D721Med (cell line): ENCODE measurements at regions not wholly inside any gene's neighbourhood (a gene's known extent, or its start where the extent isn't known, plus 50 kb on each side); places are given as distances from the start of the nearest gene placed in this dataset.

Experiments used
- DNase-seq: peaks from one replicate; pipeline ENCODE4 v3.0.0; 2011; ENCODE audit warnings: low spot score; ENCODE audit not compliant: insufficient read length
- FAIRE-seq: peaks from 2 replicates; lab custom pipeline; 2011; peaks lifted over from hg19 to GRCh38; lab: Jason Lieb, UNC
- TF ChIP-seq, protein P1 (sequence below): IDR thresholded peaks from 2 replicates; pipeline ENCODE4 v1.5.1; 2012; ENCODE audit warnings: mild to moderate bottlenecking, control low read depth; ENCODE audit not compliant: insufficient read depth; ENCODE audit errors: missing control alignments

DNA sequence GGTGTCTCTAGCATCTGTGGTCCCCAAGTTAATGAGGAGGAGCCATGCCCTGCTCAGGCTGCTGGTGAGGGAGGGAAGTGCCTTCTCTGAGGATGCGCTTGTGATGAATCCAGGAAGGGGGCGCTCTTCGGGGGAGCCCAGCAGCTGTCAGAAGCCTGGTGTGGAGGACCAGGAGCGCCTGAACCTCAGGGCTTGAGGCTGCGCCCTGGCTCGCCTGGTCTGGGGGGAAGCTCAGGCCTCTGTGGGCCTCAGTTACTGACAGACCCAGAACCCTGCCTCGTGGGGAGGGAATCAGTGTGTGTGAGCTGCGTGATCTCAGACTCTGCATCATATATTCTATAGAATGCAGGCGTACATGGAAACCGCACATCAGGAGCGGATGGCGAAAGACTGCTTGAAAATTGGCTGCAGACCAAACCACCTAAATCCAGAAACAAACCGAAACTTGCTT is 126.1 kb downstream of the SEC14L1 start:
- FAIRE-seq, result no peak
- no peak for DNase-seq
- TF ChIP-seq, protein P1, sequence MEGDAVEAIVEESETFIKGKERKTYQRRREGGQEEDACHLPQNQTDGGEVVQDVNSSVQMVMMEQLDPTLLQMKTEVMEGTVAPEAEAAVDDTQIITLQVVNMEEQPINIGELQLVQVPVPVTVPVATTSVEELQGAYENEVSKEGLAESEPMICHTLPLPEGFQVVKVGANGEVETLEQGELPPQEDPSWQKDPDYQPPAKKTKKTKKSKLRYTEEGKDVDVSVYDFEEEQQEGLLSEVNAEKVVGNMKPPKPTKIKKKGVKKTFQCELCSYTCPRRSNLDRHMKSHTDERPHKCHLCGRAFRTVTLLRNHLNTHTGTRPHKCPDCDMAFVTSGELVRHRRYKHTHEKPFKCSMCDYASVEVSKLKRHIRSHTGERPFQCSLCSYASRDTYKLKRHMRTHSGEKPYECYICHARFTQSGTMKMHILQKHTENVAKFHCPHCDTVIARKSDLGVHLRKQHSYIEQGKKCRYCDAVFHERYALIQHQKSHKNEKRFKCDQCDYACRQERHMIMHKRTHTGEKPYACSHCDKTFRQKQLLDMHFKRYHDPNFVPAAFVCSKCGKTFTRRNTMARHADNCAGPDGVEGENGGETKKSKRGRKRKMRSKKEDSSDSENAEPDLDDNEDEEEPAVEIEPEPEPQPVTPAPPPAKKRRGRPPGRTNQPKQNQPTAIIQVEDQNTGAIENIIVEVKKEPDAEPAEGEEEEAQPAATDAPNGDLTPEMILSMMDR, result no peak

- DNase-seq (no peak), FAIRE-seq (no peak)
- TF ChIP-seq, protein P1, result no peak
Observed at GRCh38 chr17:77269696-77270681, 129.2 kb downstream of the SEC14L1 start.

- TF ChIP-seq, protein P1, result no peak
- DNase-seq (no peak), FAIRE-seq (no peak)
Observed at GRCh38 chr17:77271411-77271810, 130.6 kb downstream of the SEC14L1 start.

- TF ChIP-seq, protein P1, result no peak
- DNase-seq, result no peak
- no peak for FAIRE-seq
Observed at GRCh38 chr17:77273397-77274085, 132.8 kb downstream of the SEC14L1 start.

DNA sequence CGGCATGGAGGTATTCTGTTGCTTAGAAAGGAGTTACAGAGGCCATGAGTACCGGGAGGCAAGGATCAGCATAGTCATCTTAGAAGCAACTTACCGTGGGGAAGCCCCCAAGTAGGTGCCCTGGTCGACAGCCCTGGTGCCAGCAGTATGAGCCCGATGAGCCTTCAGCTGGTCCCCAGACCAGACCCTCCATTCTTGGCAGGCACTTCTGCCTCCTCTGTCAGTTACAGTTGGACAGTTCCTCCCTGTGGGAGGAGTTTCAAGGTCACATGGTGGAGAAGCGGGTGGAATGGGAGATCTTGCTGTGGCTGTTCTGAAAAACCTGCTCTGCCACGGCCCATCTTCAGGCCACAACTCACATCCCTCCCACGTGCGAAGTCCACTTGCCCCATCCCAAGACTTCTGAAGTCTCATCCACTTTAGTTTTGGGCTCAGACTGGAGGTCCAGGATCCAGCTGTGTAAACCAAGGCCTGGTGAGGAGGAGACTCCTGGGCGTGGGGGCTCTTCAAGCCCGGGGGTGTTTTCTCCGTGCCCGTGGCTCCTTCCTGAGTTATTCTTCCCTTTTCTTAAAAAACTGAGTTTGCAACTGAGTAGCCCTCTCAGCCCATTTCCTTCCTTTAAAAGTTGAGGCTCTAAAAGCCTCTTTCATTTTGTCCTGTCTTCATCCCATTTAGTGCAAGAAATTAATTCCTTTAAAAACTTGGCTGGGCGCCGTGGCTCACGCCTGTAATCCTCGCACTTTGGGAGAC is 133.5 kb downstream of the SEC14L1 start:
- FAIRE-seq, result no peak
- TF ChIP-seq, protein P1, result no peak
- no peak for DNase-seq

DNA sequence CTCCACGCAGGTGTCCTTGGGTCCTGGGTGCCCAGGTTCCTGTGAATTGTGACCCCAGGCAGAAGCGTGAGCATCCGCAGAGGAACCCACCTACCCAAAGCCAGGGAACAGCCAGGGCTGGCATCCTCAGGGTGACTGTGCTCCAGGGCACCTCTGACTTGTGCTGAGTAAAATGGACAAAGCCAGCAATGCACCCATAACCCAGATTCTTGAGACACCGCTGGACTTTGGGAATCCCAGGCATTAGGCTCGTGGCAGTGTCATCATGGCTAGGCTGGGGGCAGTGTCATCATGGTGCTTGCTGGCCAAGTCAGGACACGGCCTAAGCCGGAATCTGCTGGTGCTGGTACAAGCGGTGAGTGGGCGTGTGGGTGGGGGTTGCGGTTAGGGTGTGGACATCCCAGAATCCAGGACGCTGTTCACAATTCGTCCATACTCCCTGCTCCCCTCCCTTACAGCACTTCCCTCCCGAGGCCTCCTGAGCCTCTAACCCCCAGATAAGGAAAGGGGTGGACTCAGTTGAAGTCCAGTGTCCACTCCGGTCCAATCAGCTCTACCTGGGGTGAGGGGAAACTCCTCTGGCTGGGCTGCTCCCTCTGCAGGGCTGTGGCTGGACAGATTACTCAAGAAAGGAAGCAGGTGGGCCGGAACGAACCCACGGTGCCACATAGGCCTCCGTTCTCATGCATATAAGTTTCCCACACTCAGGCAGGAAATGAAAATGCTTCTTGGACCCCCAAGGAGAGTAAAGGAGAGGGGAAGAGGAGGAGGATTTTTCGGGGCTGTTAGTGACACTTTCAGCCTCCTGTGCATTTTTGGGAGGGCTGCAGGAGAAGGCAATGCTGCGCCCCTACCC is 138.9 kb downstream of the SEC14L1 start:
- TF ChIP-seq, protein P1, result no peak
- FAIRE-seq (no peak), DNase-seq (no peak)
